AG10803 (cell line): ENCODE measurements at regions not wholly inside any gene's neighbourhood (a gene's known extent, or its start where the extent isn't known, plus 50 kb on each side); places are given as distances from the start of the nearest gene placed in this dataset.

Experiments used
- DNase-seq: peaks from one replicate; pipeline ENCODE4 v3.0.0; 2010; ENCODE audit warnings: low read depth
- H3K4me3 ChIP-seq: 2 replicates; pipeline ENCODE4 v1.5.1; 2011; ENCODE audit warnings: mild to moderate bottlenecking, low read length, control low read depth
- CTCF ChIP-seq: conservative IDR thresholded peaks from 2 replicates; pipeline ENCODE4 v1.5.1; 2011; ENCODE audit warnings: mild to moderate bottlenecking, low read length, control low read depth, inconsistent platforms

DNA sequence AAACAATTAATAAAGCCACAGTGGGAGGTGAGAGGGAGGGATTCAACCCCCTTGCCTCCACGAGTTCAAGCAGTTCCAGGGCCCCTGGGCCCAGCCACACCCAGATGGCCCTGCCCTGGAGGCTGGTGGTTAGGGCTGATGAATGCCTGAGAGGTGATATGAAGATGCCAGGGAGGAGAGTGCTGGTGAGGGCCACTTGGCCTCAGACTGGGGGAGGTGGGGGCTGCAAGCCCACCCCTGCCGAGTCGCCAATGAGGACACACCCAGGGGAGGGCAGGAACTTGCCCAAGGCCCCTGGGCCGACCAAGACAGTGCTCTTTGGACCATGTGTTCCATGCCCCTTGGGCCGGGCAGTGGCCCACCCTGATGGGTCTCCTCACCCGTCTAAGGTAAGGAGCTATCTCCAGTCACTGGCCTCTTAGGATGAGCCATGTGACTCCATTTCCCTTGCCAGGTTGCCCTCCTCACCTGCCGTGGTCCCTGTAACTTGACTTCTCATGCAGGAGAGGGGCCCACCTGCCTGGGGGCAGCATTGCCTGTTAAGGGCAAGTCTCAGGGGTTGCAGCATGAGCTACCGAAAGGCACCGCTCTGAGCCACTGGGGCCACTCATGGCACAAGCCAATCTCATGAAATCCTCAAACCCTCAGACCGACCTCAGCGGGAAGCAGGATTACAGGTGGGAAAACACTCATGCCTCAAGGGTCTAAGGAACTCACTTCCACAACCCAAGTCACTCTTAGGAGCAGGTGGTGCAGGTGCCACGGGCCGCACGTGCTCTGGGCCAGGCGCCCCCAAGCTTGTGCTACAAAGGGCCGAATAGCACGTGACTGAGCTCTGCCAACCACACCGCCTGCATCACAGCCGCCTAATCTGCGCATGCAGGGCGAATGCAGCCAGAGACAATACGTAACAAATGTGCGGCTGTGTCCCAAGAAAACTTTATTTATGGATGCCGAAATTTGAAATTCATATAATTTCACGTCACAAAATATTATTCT, 147.4 kb upstream of the MLN start:
- TF ChIP-seq CTCF, result no peak
- DNase-seq, result no peak
- no peak overlapping the region for H3K4me3 ChIP-seq

GRCh38 chr6:33950472-33950881, 146.7 kb upstream of the MLN start:
- no peak for TF ChIP-seq CTCF
- DNase-seq, result no peak
- no peak overlapping the region for H3K4me3 ChIP-seq

DNA sequence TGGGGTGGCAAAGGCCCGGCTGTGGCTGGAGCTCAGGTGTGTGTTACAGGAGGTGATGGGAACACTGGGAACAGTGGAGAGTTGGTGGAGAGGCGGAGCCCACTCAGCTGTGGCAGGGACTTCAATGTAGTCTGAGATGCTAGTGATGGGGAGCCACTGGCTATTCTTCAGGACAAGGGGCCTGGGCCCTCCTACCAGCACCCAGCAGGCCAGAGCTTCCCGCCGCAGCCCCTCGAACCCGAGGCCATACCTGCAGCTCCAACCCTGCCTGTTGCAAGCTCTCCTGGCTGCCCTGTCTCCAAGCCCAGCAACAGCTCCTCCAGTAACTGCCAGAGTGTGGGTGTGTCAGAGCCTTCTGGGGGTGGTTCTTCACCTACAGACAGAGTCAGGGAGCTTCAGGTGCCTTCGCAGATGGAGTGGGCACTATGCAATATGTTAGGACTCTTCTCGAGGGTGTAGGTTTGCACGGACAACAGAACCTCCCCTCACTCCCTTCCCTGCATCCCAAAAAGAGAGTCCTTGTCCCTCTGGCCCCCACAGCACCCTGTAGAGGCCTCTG, 146.2 kb upstream of the MLN start:
- no peak overlapping the region for H3K4me3 ChIP-seq
- DNase-seq, result no peak
- no peak for TF ChIP-seq CTCF

DNA sequence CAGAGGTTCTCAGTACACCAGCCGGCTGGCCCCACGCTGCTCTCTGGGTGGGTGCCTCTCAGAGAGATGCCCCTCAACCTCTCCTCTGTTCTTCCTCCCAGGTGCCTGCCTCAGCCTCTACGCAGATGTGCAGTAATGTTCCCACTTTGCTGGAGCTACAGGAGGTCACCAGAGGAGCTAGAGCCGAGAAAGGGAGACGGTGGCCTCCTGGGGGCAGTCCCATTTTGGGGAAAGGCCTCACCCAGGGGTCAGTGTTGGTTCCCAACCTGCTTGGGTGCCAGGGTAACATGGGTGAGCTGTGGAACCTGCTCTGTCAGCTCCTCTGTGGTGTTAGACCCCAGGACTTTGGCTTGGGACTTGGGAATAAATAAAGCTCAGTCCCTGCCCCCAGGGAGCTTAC, 145.3 kb upstream of the MLN start:
- H3K4me3 ChIP-seq, result no peak overlapping the region
- DNase-seq, result no peak
- no peak for TF ChIP-seq CTCF

DNA sequence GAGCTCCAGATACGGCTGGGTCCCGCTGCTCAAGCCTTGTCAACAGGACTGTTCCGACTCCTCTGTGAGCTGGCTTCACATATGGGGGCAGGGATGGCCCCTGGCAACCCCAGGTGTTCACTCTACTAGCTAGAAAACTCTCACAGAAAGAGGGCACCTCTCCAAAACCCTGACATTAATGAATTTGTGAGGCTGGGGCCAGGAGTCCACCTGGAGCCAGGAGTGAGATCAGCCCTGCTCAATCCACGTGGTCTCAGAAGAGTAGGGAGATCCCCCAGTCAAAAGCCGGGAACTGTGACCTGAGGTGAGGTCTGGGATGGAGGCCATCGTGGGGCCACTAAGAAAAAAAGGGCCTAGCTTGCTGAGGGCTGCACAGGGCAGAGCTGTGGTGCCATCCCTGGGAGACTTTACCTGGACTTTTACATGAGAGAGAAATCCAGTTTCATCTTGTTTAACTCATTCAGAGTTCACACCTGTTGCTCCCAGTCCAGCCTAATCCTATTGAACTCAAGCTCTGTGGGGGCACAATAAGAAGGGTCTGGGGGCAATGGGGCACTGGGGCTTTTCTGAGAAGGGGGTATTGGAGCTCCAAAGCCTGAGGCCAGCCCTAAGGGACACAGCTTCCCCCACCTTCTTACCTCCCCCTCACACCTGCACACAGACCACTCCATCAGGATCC, 144.3 kb upstream of the MLN start:
- no peak overlapping the region for H3K4me3 ChIP-seq
- TF ChIP-seq CTCF, result no peak
- DNase-seq, result no peak

GRCh38 chr6:33947047-33947446, 143.2 kb upstream of the MLN start:
- no peak overlapping the region for H3K4me3 ChIP-seq
- no peak for DNase-seq
- TF ChIP-seq CTCF, result no peak
